HG03460 (cell line): ENCODE measurements at regions not wholly inside any gene's neighbourhood (a gene's known extent, or its start where the extent isn't known, plus 50 kb on each side); places are given as distances from the start of the nearest gene placed in this dataset.
"Not testable (repeated sequence)": the region's sequence is repeated elsewhere in the genome, so short reads cannot be mapped to it uniquely, and the experiment has no call there.

Source experiments
- ATAC-seq: cut with Tn5 transposase; IDR thresholded peaks from one replicate; pipeline ENCODE4 v1.9.1; 2021; ENCODE audit not compliant: unreplicated experiment

- ATAC-seq = no peak
These were observed 109.6 kb upstream of the RREB1 start for GRCh38 chr6:6998194-6998569.

GRCh38 chr6:7000825-7001777 is 106.7 kb upstream of the RREB1 start:
- no peak for ATAC-seq

- ATAC-seq = no peak
These were observed 104.7 kb upstream of the RREB1 start for GRCh38 chr6:7003041-7003440.

GRCh38 chr6:7004581-7005297 is 103.0 kb upstream of the RREB1 start:
- no peak for ATAC-seq

- no peak for ATAC-seq
These were observed 101.1 kb upstream of the RREB1 start for GRCh38 chr6:7006515-7007191.

GRCh38 chr6:7008451-7008988 is 99.2 kb upstream of the RREB1 start:
- ATAC-seq = no peak

- no peak for ATAC-seq
These were observed 91.5 kb upstream of the RREB1 start for GRCh38 chr6:7016226-7016625.

GRCh38 chr6:7021301-7021700 is 86.5 kb upstream of the RREB1 start:
- no peak for ATAC-seq

- no peak for ATAC-seq
These were observed 81.9 kb upstream of the RREB1 start for GRCh38 chr6:7025861-7026260.

- ATAC-seq = not testable (repeated sequence)
These were observed 78.8 kb upstream of the RREB1 start for GRCh38 chr6:7028963-7029362.

GRCh38 chr6:7030968-7031367 is 76.8 kb upstream of the RREB1 start:
- not testable (repeated sequence) for ATAC-seq

- ATAC-seq = no peak
These were observed 74.6 kb upstream of the RREB1 start for GRCh38 chr6:7033202-7033601.

- ATAC-seq = no peak
These were observed 73.7 kb upstream of the RREB1 start for GRCh38 chr6:7034055-7034454.

GRCh38 chr6:7035837-7036249 is 71.9 kb upstream of the RREB1 start:
- ATAC-seq = no peak

GRCh38 chr6:7041511-7042026 is 66.2 kb upstream of the RREB1 start:
- no peak for ATAC-seq

GRCh38 chr6:7042056-7042653 is 65.6 kb upstream of the RREB1 start:
- no peak for ATAC-seq

GRCh38 chr6:7042654-7043545 is 64.9 kb upstream of the RREB1 start:
- no peak for ATAC-seq

GRCh38 chr6:7045331-7045730 is 62.4 kb upstream of the RREB1 start:
- no peak for ATAC-seq

- no peak for ATAC-seq
These were observed 62.0 kb upstream of the RREB1 start for GRCh38 chr6:7045746-7046145.

- no peak for ATAC-seq
These were observed 60.6 kb upstream of the RREB1 start for GRCh38 chr6:7047128-7047527.
